Activated CD8-positive, alpha-beta memory T cell treated with anti-CD3 and anti-CD28 coated beads, Interleukin-2, amount 10 ng/mL, durations not matched to agents 7 days and 5 days (primary cell): ENCODE measurements at regions not wholly inside any gene's neighbourhood (a gene's known extent, or its start where the extent isn't known, plus 50 kb on each side); places are given as distances from the start of the nearest gene placed in this dataset.

Source experiments
- ATAC-seq: fragments of 150-1000 bp; cut with Tn5 transposase; one replicate; pipeline ENCODE4 v1.10.0; 2021; ENCODE audit warnings: moderate library complexity
- CTCF ChIA-PET: fragments of 350-600 bp; sonication (Branson Sonifier 250); formaldehyde crosslinking; loops from one replicate; lab custom pipeline; 2021; ENCODE audit warnings: antibody characterized with exemption; lab: Charles Lee
- DNase-seq: peaks from one replicate; pipeline ENCODE4 v3.0.0-alpha.2; 2020
- H3K27ac Mint-ChIP-seq: one replicate; pipeline ENCODE4 v1.8.0; 2021; ENCODE audit warnings: mild to moderate bottlenecking, mixed read lengths
- H3K27me3 Mint-ChIP-seq: one replicate; pipeline ENCODE4 v1.8.0; 2021; ENCODE audit warnings: mixed read lengths
- H3K36me3 Mint-ChIP-seq: one replicate; pipeline ENCODE4 v1.8.0; 2021; ENCODE audit warnings: mild to moderate bottlenecking, mixed read lengths
- H3K4me1 Mint-ChIP-seq: one replicate; pipeline ENCODE4 v1.8.0; 2021; ENCODE audit warnings: mixed read lengths
- H3K4me3 Mint-ChIP-seq: one replicate; pipeline ENCODE4 v1.8.0; 2021; ENCODE audit warnings: mild to moderate bottlenecking, moderate library complexity, mixed read lengths
- H3K9me3 Mint-ChIP-seq: one replicate; pipeline ENCODE4 v1.8.0; 2022; ENCODE audit warnings: low read depth, mixed read lengths

- Mint-ChIP-seq H3K27ac (no peak overlapping the region), H3K36me3 (no peaks in the 10 kb centered on the region), H3K9me3 (no peaks in the 10 kb centered on the region), H3K27me3 (no peaks in the 10 kb centered on the region), H3K4me3 (no peak overlapping the region), H3K4me1 (no peaks in the 10 kb centered on the region)
- ATAC-seq, result no peak
- CTCF ChIA-PET, result no interaction called here
- no peak for DNase-seq
These were observed 180.2 kb upstream of the SMIM21 start for GRCh38 chr18:75607701-75608100.

GRCh38 chr18:75592527-75592926, 165.0 kb upstream of the SMIM21 start:
- no peak for DNase-seq

GRCh38 chr18:75588412-75588811, 160.9 kb upstream of the SMIM21 start:
- H3K27ac Mint-ChIP-seq, result no peak overlapping the region
- H3K9me3 Mint-ChIP-seq, result peaks cover 10% of the 10 kb centered on the region
- DNase-seq, result no peak
- H3K36me3 Mint-ChIP-seq, result no peaks in the 10 kb centered on the region
- H3K4me1 Mint-ChIP-seq, result no peaks in the 10 kb centered on the region
- CTCF ChIA-PET, result no interaction called here
- ATAC-seq, result no peak
- no peak overlapping the region for H3K4me3 Mint-ChIP-seq
- no peaks in the 10 kb centered on the region for H3K27me3 Mint-ChIP-seq

More at GRCh38 chr18:75592527-75592926, 165.0 kb upstream of the SMIM21 start:
- no peak overlapping the region for H3K4me3 Mint-ChIP-seq
- CTCF ChIA-PET, result interaction anchor here (1.2 kb wide), 1 partner anchor 14 kb away, joined by 4 read pairs; no protein-coding TSS in a partner anchor
- peaks cover 13% of the 10 kb centered on the region for H3K9me3 Mint-ChIP-seq
- H3K27me3 Mint-ChIP-seq, result no peaks in the 10 kb centered on the region
- H3K4me1 Mint-ChIP-seq, result no peaks in the 10 kb centered on the region
- H3K27ac Mint-ChIP-seq, result no peak overlapping the region
- no peaks in the 10 kb centered on the region for H3K36me3 Mint-ChIP-seq
- ATAC-seq, result no peak

GRCh38 chr18:75587131-75587530, 159.6 kb upstream of the SMIM21 start:
- Mint-ChIP-seq H3K36me3 (no peaks in the 10 kb centered on the region), H3K4me1 (no peaks in the 10 kb centered on the region), H3K27me3 (no peaks in the 10 kb centered on the region), H3K27ac (no peak overlapping the region), H3K9me3 (peaks cover 5% of the 10 kb centered on the region), H3K4me3 (no peak overlapping the region)
- DNase-seq, result no peak
- ATAC-seq, result no peak
- CTCF ChIA-PET, result no interaction called here

GRCh38 chr18:75586130-75586889, 158.8 kb upstream of the SMIM21 start:
- CTCF ChIA-PET, result no interaction called here
- H3K4me3 Mint-ChIP-seq, result no peak overlapping the region
- peaks cover 5% of the 10 kb centered on the region for H3K9me3 Mint-ChIP-seq
- no peaks in the 10 kb centered on the region for H3K27me3 Mint-ChIP-seq
- no peaks in the 10 kb centered on the region for H3K4me1 Mint-ChIP-seq
- ATAC-seq, result no peak
- no peak overlapping the region for H3K27ac Mint-ChIP-seq
- no peaks in the 10 kb centered on the region for H3K36me3 Mint-ChIP-seq
- DNase-seq, result no peak

- CTCF ChIA-PET, result no interaction called here
- DNase-seq (no peak), ATAC-seq (no peak)
- H3K27me3 Mint-ChIP-seq, result no peaks in the 10 kb centered on the region
- H3K36me3 Mint-ChIP-seq, result no peaks in the 10 kb centered on the region
- no peaks in the 10 kb centered on the region for H3K9me3 Mint-ChIP-seq
- no peaks in the 10 kb centered on the region for H3K4me1 Mint-ChIP-seq
- H3K4me3 Mint-ChIP-seq, result no peak overlapping the region
- H3K27ac Mint-ChIP-seq, result no peak overlapping the region
These were observed 155.4 kb upstream of the SMIM21 start for GRCh38 chr18:75582940-75583339.

GRCh38 chr18:75582406-75582821, 154.9 kb upstream of the SMIM21 start:
- ATAC-seq (no peak), DNase-seq (no peak)
- Mint-ChIP-seq H3K9me3 (no peaks in the 10 kb centered on the region), H3K4me1 (no peaks in the 10 kb centered on the region), H3K36me3 (no peaks in the 10 kb centered on the region), H3K4me3 (no peak overlapping the region), H3K27me3 (no peaks in the 10 kb centered on the region), H3K27ac (no peak overlapping the region)
- CTCF ChIA-PET, result no interaction called here

GRCh38 chr18:75581336-75582131, 154.0 kb upstream of the SMIM21 start:
- ATAC-seq (no peak), DNase-seq (no peak)
- H3K27ac Mint-ChIP-seq, result no peak overlapping the region
- CTCF ChIA-PET, result no interaction called here
- no peaks in the 10 kb centered on the region for H3K36me3 Mint-ChIP-seq
- H3K4me1 Mint-ChIP-seq, result no peaks in the 10 kb centered on the region
- H3K4me3 Mint-ChIP-seq, result no peak overlapping the region
- H3K9me3 Mint-ChIP-seq, result no peaks in the 10 kb centered on the region
- H3K27me3 Mint-ChIP-seq, result no peaks in the 10 kb centered on the region

- Mint-ChIP-seq H3K4me3 (no peak overlapping the region), H3K27ac (no peak overlapping the region), H3K27me3 (no peaks in the 10 kb centered on the region), H3K4me1 (no peaks in the 10 kb centered on the region), H3K9me3 (no peaks in the 10 kb centered on the region), H3K36me3 (no peaks in the 10 kb centered on the region)
- no peak for ATAC-seq
- CTCF ChIA-PET, result no interaction called here
- no peak for DNase-seq
These were observed 146.7 kb upstream of the SMIM21 start for GRCh38 chr18:75574187-75574586.

GRCh38 chr18:75563150-75563549, 135.6 kb upstream of the SMIM21 start:
- Mint-ChIP-seq H3K27ac (no peak overlapping the region), H3K4me1 (no peaks in the 10 kb centered on the region)

GRCh38 chr18:75562216-75562615, 134.7 kb upstream of the SMIM21 start:
- no peaks in the 10 kb centered on the region for H3K4me1 Mint-ChIP-seq
- H3K27ac Mint-ChIP-seq, result no peak overlapping the region
- DNase-seq, result no peak
- no peaks in the 10 kb centered on the region for H3K27me3 Mint-ChIP-seq
- H3K4me3 Mint-ChIP-seq, result no peak overlapping the region
- CTCF ChIA-PET, result no interaction called here
- no peaks in the 10 kb centered on the region for H3K36me3 Mint-ChIP-seq
- no peak for ATAC-seq
- H3K9me3 Mint-ChIP-seq, result no peaks in the 10 kb centered on the region

More at GRCh38 chr18:75563150-75563549, 135.6 kb upstream of the SMIM21 start:
- H3K4me3 Mint-ChIP-seq, result no peak overlapping the region
- H3K9me3 Mint-ChIP-seq, result no peaks in the 10 kb centered on the region
- CTCF ChIA-PET, result no interaction called here
- no peaks in the 10 kb centered on the region for H3K27me3 Mint-ChIP-seq
- DNase-seq (no peak), ATAC-seq (no peak)
- no peaks in the 10 kb centered on the region for H3K36me3 Mint-ChIP-seq

GRCh38 chr18:75558790-75559189, 131.3 kb upstream of the SMIM21 start:
- Mint-ChIP-seq H3K4me3 (no peak overlapping the region), H3K27ac (no peak overlapping the region), H3K9me3 (no peaks in the 10 kb centered on the region), H3K4me1 (no peaks in the 10 kb centered on the region), H3K36me3 (no peaks in the 10 kb centered on the region), H3K27me3 (no peaks in the 10 kb centered on the region)
- no peak for DNase-seq
- no peak for ATAC-seq
- CTCF ChIA-PET, result no interaction called here

GRCh38 chr18:75556841-75557240, 129.3 kb upstream of the SMIM21 start:
- CTCF ChIA-PET, result no interaction called here

GRCh38 chr18:75554644-75555185, 127.2 kb upstream of the SMIM21 start:
- ATAC-seq, result no peak
- CTCF ChIA-PET, result no interaction called here
- no peaks in the 10 kb centered on the region for H3K27me3 Mint-ChIP-seq

More at GRCh38 chr18:75556841-75557240, 129.3 kb upstream of the SMIM21 start:
- Mint-ChIP-seq H3K9me3 (no peaks in the 10 kb centered on the region), H3K36me3 (no peaks in the 10 kb centered on the region), H3K27ac (no peak overlapping the region), H3K4me1 (no peaks in the 10 kb centered on the region), H3K27me3 (no peaks in the 10 kb centered on the region), H3K4me3 (no peak overlapping the region)
- no peak for DNase-seq
- ATAC-seq, result no peak

More at GRCh38 chr18:75554644-75555185, 127.2 kb upstream of the SMIM21 start:
- Mint-ChIP-seq H3K27ac (no peak overlapping the region), H3K9me3 (no peaks in the 10 kb centered on the region), H3K4me3 (no peak overlapping the region), H3K4me1 (no peaks in the 10 kb centered on the region), H3K36me3 (no peaks in the 10 kb centered on the region)
- no peak for DNase-seq
